KMS-11 (cell line): ENCODE measurements at regions not wholly inside any gene's neighbourhood (a gene's known extent, or its start where the extent isn't known, plus 50 kb on each side); places are given as distances from the start of the nearest gene placed in this dataset.

Source experiments
- H2AFZ ChIP-seq: fragments of 200-600 bp; sonication (generic); 2 replicates; pipeline ENCODE4 v1.6.1; 2016; ENCODE audit warnings: antibody characterized with exemption, mixed run types, low read depth
- H3K27ac ChIP-seq: fragments of 200-600 bp; sonication (generic); 2 replicates; pipeline ENCODE4 v1.6.1; 2016; ENCODE audit warnings: mild to moderate bottlenecking, mixed run types
- H3K27me3 ChIP-seq: fragments of 200-600 bp; sonication (generic); 2 replicates; pipeline ENCODE4 v1.6.1; 2017; ENCODE audit warnings: mild to moderate bottlenecking, low read depth, mixed run types, moderate library complexity; ENCODE audit not compliant: insufficient read depth
- H3K36me3 ChIP-seq: fragments of 200-600 bp; sonication (generic); 2 replicates; pipeline ENCODE4 v1.6.1; 2017; ENCODE audit warnings: mild to moderate bottlenecking, mixed run types; ENCODE audit not compliant: insufficient read depth
- H3K4me1 ChIP-seq: fragments of 200-600 bp; sonication (generic); 2 replicates; pipeline ENCODE4 v1.6.1; 2016; ENCODE audit warnings: mild to moderate bottlenecking, low read depth, mixed run types; ENCODE audit not compliant: poor library complexity, severe bottlenecking
- H3K4me2 ChIP-seq: fragments of 200-600 bp; sonication (generic); 2 replicates; pipeline ENCODE4 v1.7.0; 2016; ENCODE audit warnings: mild to moderate bottlenecking, mixed run types
- H3K4me3 ChIP-seq: fragments of 200-600 bp; sonication (generic); IDR thresholded peaks from 2 replicates; pipeline ENCODE4 v1.6.1; 2017; ENCODE audit warnings: low read depth, low read length, mixed read lengths; ENCODE audit not compliant: insufficient read depth
- H3K79me2 ChIP-seq: fragments of 200-600 bp; sonication (generic); 2 replicates; pipeline ENCODE4 v1.6.1; 2016; ENCODE audit warnings: low read depth, mixed run types; ENCODE audit not compliant: insufficient read depth
- H3K9ac ChIP-seq: fragments of 200-600 bp; sonication (generic); 2 replicates; pipeline ENCODE4 v1.6.1; 2016; ENCODE audit warnings: mild to moderate bottlenecking, mixed run types
- H4K20me1 ChIP-seq: fragments of 200-600 bp; sonication (generic); 2 replicates; pipeline ENCODE4 v1.6.1; 2016; ENCODE audit warnings: mild to moderate bottlenecking, mixed run types; ENCODE audit not compliant: insufficient read depth
- CTCF ChIP-seq: fragments of 200-600 bp; sonication (generic); conservative IDR thresholded peaks from 2 replicates; pipeline ENCODE4 v1.6.1; 2017; ENCODE audit warnings: low read depth, mild to moderate bottlenecking, antibody characterized with exemption, low read length, moderate library complexity, mixed read lengths

- no peak for TF ChIP-seq CTCF
- peaks cover 5% of the 10 kb centered on the region for H3K4me1 ChIP-seq
- H2AFZ ChIP-seq, result no peak overlapping the region
- no peaks in the 10 kb centered on the region for H3K79me2 ChIP-seq
- no peaks in the 10 kb centered on the region for H3K36me3 ChIP-seq
- H3K4me3 ChIP-seq, result no peak overlapping the region
- no peak overlapping the region for H3K4me2 ChIP-seq
- H3K27me3 ChIP-seq, result no peaks in the 10 kb centered on the region
- H4K20me1 ChIP-seq, result no peaks in the 10 kb centered on the region
- no peak overlapping the region for H3K27ac ChIP-seq
- H3K9ac ChIP-seq, result no peak overlapping the region
These were observed 107.4 kb upstream of the DOCK9 start for GRCh38 chr13:99085139-99085807.

GRCh38 chr13:99085808-99086266 is 108.0 kb upstream of the DOCK9 start:
- H3K9ac ChIP-seq, result peak overlapping the region; percentile 32; the same call in 1 of the 2 replicates
- TF ChIP-seq CTCF, result no peak
- no peak overlapping the region for H3K27ac ChIP-seq

GRCh38 chr13:99086267-99087097 is 108.6 kb upstream of the DOCK9 start:
- Histone ChIP-seq H4K20me1 (no peaks in the 10 kb centered on the region), H3K27ac (no peak overlapping the region), H3K4me2 (peak overlapping the region; percentile 62; the same call in 1 of the 2 replicates), H3K27me3 (no peaks in the 10 kb centered on the region), H3K4me3 (no peak overlapping the region), H3K79me2 (no peaks in the 10 kb centered on the region), H3K36me3 (no peaks in the 10 kb centered on the region), H2AFZ (peak overlapping the region; percentile 73), H3K9ac (peak overlapping the region; percentile 47; the same call in 1 of the 2 replicates), H3K4me1 (peaks cover 5% of the 10 kb centered on the region)
- no peak for TF ChIP-seq CTCF

More at GRCh38 chr13:99085808-99086266, 108.0 kb upstream of the DOCK9 start:
- Histone ChIP-seq H2AFZ (peak overlapping the region; percentile 41; the same call in 1 of the 2 replicates), H3K79me2 (no peaks in the 10 kb centered on the region), H4K20me1 (no peaks in the 10 kb centered on the region), H3K4me3 (no peak overlapping the region), H3K4me2 (0 out of 2 replicates have a peak overlapping the region, but pooled peaks have one; percentile 21), H3K36me3 (no peaks in the 10 kb centered on the region), H3K4me1 (peaks cover 5% of the 10 kb centered on the region), H3K27me3 (no peaks in the 10 kb centered on the region)

GRCh38 chr13:99087098-99087953 is 109.5 kb upstream of the DOCK9 start:
- no peak overlapping the region for H3K4me3 ChIP-seq
- H3K4me2 ChIP-seq, result peak overlapping the region; percentile 62
- H2AFZ ChIP-seq, result peak overlapping the region; percentile 73
- no peak for TF ChIP-seq CTCF
- H3K9ac ChIP-seq, result peak overlapping the region; percentile 47; the same call in 1 of the 2 replicates
- no peak overlapping the region for H3K27ac ChIP-seq
- H3K27me3 ChIP-seq, result no peaks in the 10 kb centered on the region
- no peaks in the 10 kb centered on the region for H3K36me3 ChIP-seq
- no peaks in the 10 kb centered on the region for H4K20me1 ChIP-seq
- peaks cover 5% of the 10 kb centered on the region for H3K4me1 ChIP-seq
- H3K79me2 ChIP-seq, result no peaks in the 10 kb centered on the region
